T-helper 17 cell (primary cell): ENCODE measurements at regions not wholly inside any gene's neighbourhood (a gene's known extent, or its start where the extent isn't known, plus 50 kb on each side); places are given as distances from the start of the nearest gene placed in this dataset.
A peak's percentile ranks its signal among the peaks of the same experiment; 100 is the strongest.

Experiments used
- ATAC-seq: fragments of 150-1000 bp; cut with Tn5 transposase; 2 replicates; pipeline ENCODE4 v1.10.0; 2021; ENCODE audit warnings: mild to moderate bottlenecking, moderate library complexity
- DNase-seq, 3 donors: peaks; one replicate each; pipeline versions ENCODE4 v3.0.0 to v3.0.0-alpha.2; 2020 to 2021
- H3K9me3 ChIP-seq: one replicate; pipeline ENCODE4 v1.7.0; 2013; ENCODE audit warnings: low read length, mild to moderate bottlenecking; ENCODE audit not compliant: control insufficient read depth, poor library complexity, severe bottlenecking
- H3K27ac Mint-ChIP-seq: one replicate; pipeline ENCODE4 v1.8.0; 2022; ENCODE audit warnings: mild to moderate bottlenecking, moderate library complexity, mixed read lengths
- H3K27me3 Mint-ChIP-seq: one replicate; pipeline ENCODE4 v1.8.0; 2022; ENCODE audit warnings: mixed read lengths
- H3K36me3 Mint-ChIP-seq: one replicate; pipeline ENCODE4 v1.8.0; 2022; ENCODE audit warnings: low read depth, mixed read lengths
- H3K4me1 Mint-ChIP-seq: one replicate; pipeline ENCODE4 v1.8.0; 2022; ENCODE audit warnings: mild to moderate bottlenecking, mixed read lengths
- H3K4me3 Mint-ChIP-seq: one replicate; pipeline ENCODE4 v1.8.0; 2022; ENCODE audit warnings: mild to moderate bottlenecking, moderate library complexity, mixed read lengths

GRCh38 chr9:113695901-113696300 is 180.2 kb upstream of the ZNF618 start:
- peak overlapping the region; percentile 71 for H3K4me3 Mint-ChIP-seq

GRCh38 chr9:113701774-113702755 is 174.0 kb upstream of the ZNF618 start:
- H3K27me3 Mint-ChIP-seq: peaks cover 31% of the 10 kb centered on the region
- peaks cover 2% of the 10 kb centered on the region for H3K36me3 Mint-ChIP-seq
- H3K27ac Mint-ChIP-seq: no peak overlapping the region
- no peak overlapping the region for H3K4me3 Mint-ChIP-seq
- DNase-seq: no peak
- no peak for ATAC-seq
- H3K9me3 ChIP-seq: no peaks in the 10 kb centered on the region
- no peaks in the 10 kb centered on the region for H3K4me1 Mint-ChIP-seq

More at GRCh38 chr9:113695901-113696300, 180.2 kb upstream of the ZNF618 start:
- Mint-ChIP-seq H3K36me3 (peaks cover 4% of the 10 kb centered on the region), H3K27me3 (peaks cover 45% of the 10 kb centered on the region), H3K27ac (no peak overlapping the region), H3K4me1 (peaks cover 13% of the 10 kb centered on the region)
- no peaks in the 10 kb centered on the region for H3K9me3 ChIP-seq
- ATAC-seq: peak; percentile 59
- no peak for DNase-seq

- H3K36me3 Mint-ChIP-seq: no peaks in the 10 kb centered on the region
- H3K27me3 Mint-ChIP-seq: peaks cover 26% of the 10 kb centered on the region
- DNase-seq (no peak), ATAC-seq (no peak)
- no peak overlapping the region for H3K4me3 Mint-ChIP-seq
- no peaks in the 10 kb centered on the region for H3K4me1 Mint-ChIP-seq
- H3K9me3 ChIP-seq: no peaks in the 10 kb centered on the region
- H3K27ac Mint-ChIP-seq: no peak overlapping the region
Observed at GRCh38 chr9:113705306-113705927, 170.7 kb upstream of the ZNF618 start.

DNA sequence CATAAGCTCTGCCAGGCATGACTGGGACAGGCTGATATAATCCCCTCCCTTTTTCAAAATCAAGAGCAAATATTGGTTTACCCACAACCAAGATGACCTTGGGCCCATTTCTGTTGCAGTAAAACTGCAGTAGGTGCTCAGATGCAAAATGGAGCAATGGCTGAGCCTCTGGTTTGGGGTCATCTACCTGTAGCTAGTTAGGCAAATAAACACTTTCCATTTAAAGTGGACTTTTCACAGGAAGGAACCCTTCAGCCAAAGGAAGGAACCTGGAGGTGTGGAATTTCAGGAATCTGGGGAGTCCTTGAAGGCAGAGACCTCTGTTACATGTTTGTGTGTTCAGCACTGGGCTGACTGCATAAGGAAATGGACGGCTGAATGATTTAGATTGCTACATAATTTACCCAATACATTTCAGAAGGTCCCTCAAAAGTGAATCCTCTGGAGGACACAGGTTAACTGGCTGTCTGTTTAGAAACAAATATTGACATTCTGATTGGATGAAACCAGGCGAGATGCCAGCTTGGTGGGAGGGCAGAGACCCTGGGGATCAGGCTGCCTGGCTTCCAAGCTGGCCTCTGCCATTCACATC is 170.1 kb upstream of the ZNF618 start:
- DNase-seq (no peak), ATAC-seq (no peak)
- Mint-ChIP-seq H3K27me3 (peaks cover 25% of the 10 kb centered on the region), H3K27ac (no peak overlapping the region), H3K36me3 (no peaks in the 10 kb centered on the region), H3K4me3 (no peak overlapping the region), H3K4me1 (no peaks in the 10 kb centered on the region)
- no peaks in the 10 kb centered on the region for H3K9me3 ChIP-seq

- no peaks in the 10 kb centered on the region for H3K9me3 ChIP-seq
- H3K4me1 Mint-ChIP-seq: no peaks in the 10 kb centered on the region
- ATAC-seq (no peak), DNase-seq (no peak)
- H3K27me3 Mint-ChIP-seq: peaks cover 14% of the 10 kb centered on the region
- H3K4me3 Mint-ChIP-seq: no peak overlapping the region
- H3K27ac Mint-ChIP-seq: no peak overlapping the region
- H3K36me3 Mint-ChIP-seq: no peaks in the 10 kb centered on the region
Observed at GRCh38 chr9:113707953-113708695, 168.0 kb upstream of the ZNF618 start.

GRCh38 chr9:113708821-113709713 is 167.0 kb upstream of the ZNF618 start:
- no peak overlapping the region for H3K4me3 Mint-ChIP-seq
- DNase-seq: no peak
- H3K9me3 ChIP-seq: no peaks in the 10 kb centered on the region
- H3K36me3 Mint-ChIP-seq: no peaks in the 10 kb centered on the region
- H3K27ac Mint-ChIP-seq: no peak overlapping the region
- H3K4me1 Mint-ChIP-seq: no peaks in the 10 kb centered on the region
- no peak for ATAC-seq
- peaks cover 13% of the 10 kb centered on the region for H3K27me3 Mint-ChIP-seq

DNA sequence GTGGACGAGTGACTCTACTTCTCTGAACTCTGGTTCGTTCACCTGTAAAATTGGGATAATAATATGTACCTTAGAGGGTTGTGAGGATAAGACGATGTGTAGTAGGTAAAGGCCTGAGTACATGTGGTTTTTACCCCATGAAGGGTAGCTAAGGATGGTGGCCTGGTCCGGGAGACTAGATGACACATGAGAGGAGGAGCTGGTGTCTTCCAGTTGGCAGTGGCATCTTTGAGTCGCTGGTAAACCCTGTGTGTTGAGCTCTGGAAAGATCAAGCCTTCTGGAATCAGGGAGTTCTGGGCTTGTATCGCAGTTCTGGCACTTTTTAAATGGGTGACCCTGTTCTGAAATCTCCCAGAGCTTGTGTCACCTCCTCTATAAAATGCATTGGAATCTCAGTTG is 166.4 kb upstream of the ZNF618 start:
- no peaks in the 10 kb centered on the region for H3K9me3 ChIP-seq
- no peak for ATAC-seq
- Mint-ChIP-seq H3K36me3 (no peaks in the 10 kb centered on the region), H3K27me3 (peaks cover 13% of the 10 kb centered on the region), H3K27ac (no peak overlapping the region), H3K4me3 (no peak overlapping the region), H3K4me1 (no peaks in the 10 kb centered on the region)
- DNase-seq: no peak

- Mint-ChIP-seq H3K4me3 (no peak overlapping the region), H3K36me3 (no peaks in the 10 kb centered on the region), H3K4me1 (no peaks in the 10 kb centered on the region), H3K27ac (no peak overlapping the region), H3K27me3 (peaks cover 13% of the 10 kb centered on the region)
- DNase-seq (no peak), ATAC-seq (no peak)
- H3K9me3 ChIP-seq: no peaks in the 10 kb centered on the region
Observed at GRCh38 chr9:113711251-113711650, 164.9 kb upstream of the ZNF618 start.

- no peaks in the 10 kb centered on the region for H3K9me3 ChIP-seq
- H3K36me3 Mint-ChIP-seq: no peaks in the 10 kb centered on the region
- no peak overlapping the region for H3K4me3 Mint-ChIP-seq
- ATAC-seq (no peak), DNase-seq (no peak)
- no peaks in the 10 kb centered on the region for H3K4me1 Mint-ChIP-seq
- no peak overlapping the region for H3K27ac Mint-ChIP-seq
- peaks cover 13% of the 10 kb centered on the region for H3K27me3 Mint-ChIP-seq
Observed at GRCh38 chr9:113712053-113712452, 164.1 kb upstream of the ZNF618 start.

DNA sequence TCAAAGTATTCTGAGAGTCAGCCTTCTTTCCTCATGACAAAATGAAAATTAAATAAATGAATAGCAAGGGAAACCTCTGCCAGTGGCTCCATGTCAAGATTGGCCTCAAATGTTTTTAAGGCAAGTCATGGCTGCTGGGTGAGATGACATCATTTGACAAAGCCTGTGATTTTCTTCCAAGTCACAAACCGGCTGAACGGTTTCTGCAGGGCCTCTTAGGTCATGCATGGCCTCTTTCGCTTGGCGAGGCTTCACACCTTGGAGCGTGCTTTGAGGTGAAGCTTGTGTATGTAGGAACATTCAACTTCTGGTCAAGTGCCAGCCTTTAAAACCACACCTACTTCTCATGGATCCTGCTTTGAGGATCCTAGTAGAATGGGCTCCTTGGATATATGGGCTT is 161.0 kb upstream of the ZNF618 start:
- ATAC-seq (no peak), DNase-seq (no peak)
- Mint-ChIP-seq H3K4me1 (no peaks in the 10 kb centered on the region), H3K27me3 (peaks cover 24% of the 10 kb centered on the region), H3K27ac (no peak overlapping the region), H3K4me3 (no peak overlapping the region), H3K36me3 (no peaks in the 10 kb centered on the region)
- H3K9me3 ChIP-seq: no peaks in the 10 kb centered on the region

DNA sequence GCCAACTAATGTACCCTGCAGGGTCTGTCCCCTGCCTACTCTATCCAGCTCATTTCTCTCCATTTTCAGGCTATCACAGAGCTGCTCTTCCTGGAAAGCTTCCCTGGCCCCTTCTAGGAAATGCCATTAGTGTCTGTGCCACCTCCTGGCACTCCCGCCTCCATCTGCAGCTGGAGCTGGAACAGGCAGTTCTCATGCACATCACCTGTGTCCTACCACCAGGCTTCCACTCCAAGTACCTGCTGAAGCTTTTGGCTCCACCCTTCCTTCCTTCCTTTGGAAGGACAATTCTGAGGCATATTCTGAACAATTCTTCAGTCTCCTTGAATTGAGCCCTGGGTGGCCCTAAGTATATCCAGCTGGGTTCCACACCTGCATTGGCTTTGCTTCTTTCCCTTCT is 156.2 kb upstream of the ZNF618 start:
- Mint-ChIP-seq H3K27me3 (peaks cover 30% of the 10 kb centered on the region), H3K4me3 (no peak overlapping the region), H3K4me1 (no peaks in the 10 kb centered on the region), H3K27ac (no peak overlapping the region), H3K36me3 (no peaks in the 10 kb centered on the region)
- ATAC-seq (no peak), DNase-seq (no peak)
- H3K9me3 ChIP-seq: no peaks in the 10 kb centered on the region

DNA sequence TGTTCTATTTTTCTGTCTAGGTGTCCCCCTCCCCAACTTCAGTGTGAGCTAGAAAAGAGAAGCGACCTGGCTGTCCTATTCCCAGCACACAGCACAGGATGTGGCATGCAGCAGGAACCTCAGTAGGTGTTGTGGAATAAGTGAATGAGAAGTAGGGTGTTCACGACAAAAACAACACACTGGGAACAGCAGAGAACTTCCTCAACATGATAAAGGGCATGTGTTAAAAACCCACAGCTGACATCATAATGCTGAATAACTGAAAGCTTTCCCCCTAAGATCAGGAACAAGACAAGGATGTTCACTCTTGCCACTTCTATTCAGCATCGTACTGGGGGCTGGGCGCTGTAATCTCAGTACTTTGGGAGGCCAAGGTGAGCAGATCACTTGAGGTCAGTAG is 155.6 kb upstream of the ZNF618 start:
- H3K9me3 ChIP-seq: no peaks in the 10 kb centered on the region
- H3K27ac Mint-ChIP-seq: no peak overlapping the region
- H3K4me3 Mint-ChIP-seq: no peak overlapping the region
- ATAC-seq: no peak
- H3K4me1 Mint-ChIP-seq: no peaks in the 10 kb centered on the region
- no peak for DNase-seq
- H3K27me3 Mint-ChIP-seq: peaks cover 30% of the 10 kb centered on the region
- no peaks in the 10 kb centered on the region for H3K36me3 Mint-ChIP-seq
